ENCODE measurements at regions not wholly inside any gene's neighbourhood (a gene's known extent, or its start where the extent isn't known, plus 50 kb on each side); places are given as distances from the start of the nearest gene placed in this dataset.
"Not testable (repeated sequence)": the region's sequence is repeated elsewhere in the genome, so short reads cannot be mapped to it uniquely, and the experiment has no call there.

- no peak for DNase-seq
Observed at GRCh38 chr14:94827711-94828447, 58.0 kb upstream of the GSC start.

GRCh38 chr14:94826774-94827173 is 56.9 kb upstream of the GSC start:
- no peak for DNase-seq

- no peak for DNase-seq
Observed at GRCh38 chr14:94823556-94824341, 53.8 kb upstream of the GSC start.

GRCh38 chr14:94821705-94822104 is 51.8 kb upstream of the GSC start:
- DNase-seq: no peak

- not testable (repeated sequence) for DNase-seq
Observed at GRCh38 chr14:94820932-94821331, 51.0 kb upstream of the GSC start.

Measured in T-helper 2 cell (primary cell).